Neural progenitor cell (in vitro differentiated cells): ENCODE measurements at regions not wholly inside any gene's neighbourhood (a gene's known extent, or its start where the extent isn't known, plus 50 kb on each side); places are given as distances from the start of the nearest gene placed in this dataset.

ENCODE experiments used
- DNase-seq: peaks from one replicate; pipeline ENCODE4 v3.0.0-alpha.2; 2016; ENCODE audit warnings: low spot score
- H2AFZ ChIP-seq: fragments of 200-600 bp; sonication (generic); replicated peaks from 2 replicates; pipeline ENCODE4 v1.6.1; 2016; ENCODE audit warnings: antibody characterized with exemption
- H3F3A ChIP-seq: fragments of 200-600 bp; sonication (generic); 2 replicates; pipeline ENCODE4 v1.6.1; 2016; ENCODE audit warnings: antibody characterized with exemption, low read depth
- H3K27ac ChIP-seq: fragments of 200-600 bp; sonication (generic); 2 replicates; pipeline ENCODE4 v1.5.1; 2016; ENCODE audit warnings: mild to moderate bottlenecking
- H3K27me3 ChIP-seq: fragments of 200-600 bp; sonication (generic); 2 replicates; pipeline ENCODE4 v1.6.1; 2016; ENCODE audit warnings: mild to moderate bottlenecking, moderate library complexity
- H3K36me3 ChIP-seq: fragments of 200-600 bp; sonication (generic); 2 replicates; pipeline ENCODE4 v1.5.1; 2016
- H3K4me1 ChIP-seq: fragments of 200-600 bp; sonication (generic); 2 replicates; pipeline ENCODE4 v1.6.1; 2016; ENCODE audit warnings: mixed run types
- H3K4me2 ChIP-seq: fragments of 200-600 bp; sonication (generic); 2 replicates; pipeline ENCODE4 v1.6.1; 2016
- H3K4me3 ChIP-seq: fragments of 200-600 bp; sonication (generic); 2 replicates; pipeline ENCODE4 v1.5.1; 2016
- H3K79me2 ChIP-seq: fragments of 200-600 bp; sonication (generic); 2 replicates; pipeline ENCODE4 v1.6.1; 2016; ENCODE audit warnings: low read depth
- H3K9ac ChIP-seq: fragments of 200-600 bp; sonication (generic); 2 replicates; pipeline ENCODE4 v1.6.1; 2016
- H3K9me3 ChIP-seq: fragments of 200-600 bp; sonication (generic); 2 replicates; pipeline ENCODE4 v1.5.1; 2016; ENCODE audit warnings: low read depth
- H4K20me1 ChIP-seq: fragments of 200-600 bp; sonication (generic); 2 replicates; pipeline ENCODE4 v1.6.1; 2016; ENCODE audit warnings: low read depth
- H3K27ac Mint-ChIP-seq: 3 replicates; pipeline ENCODE4 v1.8.0; 2021; ENCODE audit warnings: mixed read lengths
- H3K27me3 Mint-ChIP-seq: 2 replicates; pipeline ENCODE4 v1.8.0; 2022; ENCODE audit warnings: low read depth, mild to moderate bottlenecking, inconsistent platforms, moderate library complexity, mixed read lengths; ENCODE audit not compliant: insufficient read depth
- H3K36me3 Mint-ChIP-seq: 3 replicates; pipeline ENCODE4 v1.8.0; 2021; ENCODE audit warnings: mixed read lengths
- H3K4me1 Mint-ChIP-seq: 3 replicates; pipeline ENCODE4 v1.8.0; 2021; ENCODE audit warnings: mixed read lengths
- H3K4me3 Mint-ChIP-seq: 3 replicates; pipeline ENCODE4 v1.8.0; 2021; ENCODE audit warnings: mild to moderate bottlenecking, moderate library complexity, mixed read lengths
- H3K9me3 Mint-ChIP-seq: 3 replicates; pipeline ENCODE4 v1.8.0; 2020; ENCODE audit warnings: mixed read lengths
- EZH2 ChIP-seq: fragments of 200-600 bp; sonication (generic); IDR thresholded peaks from 2 replicates; pipeline ENCODE4 v1.6.1; 2017; ENCODE audit warnings: antibody characterized with exemption, mild to moderate bottlenecking, moderate library complexity
- EZH2phosphoT487 ChIP-seq: fragments of 200-600 bp; sonication (generic); IDR thresholded peaks from 2 replicates; pipeline ENCODE4 v1.6.1; 2017; ENCODE audit warnings: antibody characterized with exemption
- TF ChIP-seq, protein P1 (sequence below): fragments of 200-600 bp; sonication (generic); IDR thresholded peaks from 2 replicates; pipeline ENCODE4 v1.5.1; 2017; ENCODE audit warnings: antibody characterized with exemption, mild to moderate bottlenecking

DNA sequence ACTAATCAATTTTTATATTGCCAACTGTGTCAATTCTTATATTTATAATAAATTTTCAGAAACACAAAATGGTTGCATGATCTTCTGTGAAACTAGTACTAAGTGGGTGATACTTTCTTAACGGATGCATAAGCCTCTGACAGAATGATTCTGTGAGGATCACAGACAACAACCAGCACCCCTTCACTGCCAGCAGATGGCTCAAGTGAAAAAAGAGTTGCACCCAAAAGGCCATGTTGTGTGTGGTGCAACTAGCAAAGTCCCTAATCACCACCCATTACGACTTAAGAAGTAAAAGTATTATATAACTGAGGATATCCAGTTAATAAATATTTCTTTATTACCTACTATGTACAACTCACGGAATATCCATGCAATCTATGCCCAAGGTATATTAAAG is 334.0 kb downstream of the PCDH19 start:
- H3K79me2 ChIP-seq: no peaks in the 10 kb centered on the region
- no peak overlapping the region for H3K9ac ChIP-seq
- Mint-ChIP-seq H3K4me3 (no peak overlapping the region), H3K4me1 (peaks cover 5% of the 10 kb centered on the region), H3K9me3 (peaks cover 3% of the 10 kb centered on the region), H3K36me3 (no peaks in the 10 kb centered on the region), H3K27me3 (no peaks in the 10 kb centered on the region), H3K27ac (no peak overlapping the region)
- TF ChIP-seq, protein P1, sequence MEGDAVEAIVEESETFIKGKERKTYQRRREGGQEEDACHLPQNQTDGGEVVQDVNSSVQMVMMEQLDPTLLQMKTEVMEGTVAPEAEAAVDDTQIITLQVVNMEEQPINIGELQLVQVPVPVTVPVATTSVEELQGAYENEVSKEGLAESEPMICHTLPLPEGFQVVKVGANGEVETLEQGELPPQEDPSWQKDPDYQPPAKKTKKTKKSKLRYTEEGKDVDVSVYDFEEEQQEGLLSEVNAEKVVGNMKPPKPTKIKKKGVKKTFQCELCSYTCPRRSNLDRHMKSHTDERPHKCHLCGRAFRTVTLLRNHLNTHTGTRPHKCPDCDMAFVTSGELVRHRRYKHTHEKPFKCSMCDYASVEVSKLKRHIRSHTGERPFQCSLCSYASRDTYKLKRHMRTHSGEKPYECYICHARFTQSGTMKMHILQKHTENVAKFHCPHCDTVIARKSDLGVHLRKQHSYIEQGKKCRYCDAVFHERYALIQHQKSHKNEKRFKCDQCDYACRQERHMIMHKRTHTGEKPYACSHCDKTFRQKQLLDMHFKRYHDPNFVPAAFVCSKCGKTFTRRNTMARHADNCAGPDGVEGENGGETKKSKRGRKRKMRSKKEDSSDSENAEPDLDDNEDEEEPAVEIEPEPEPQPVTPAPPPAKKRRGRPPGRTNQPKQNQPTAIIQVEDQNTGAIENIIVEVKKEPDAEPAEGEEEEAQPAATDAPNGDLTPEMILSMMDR: no peak
- no peak for TF ChIP-seq EZH2phosphoT487
- no peak for TF ChIP-seq EZH2
- H3K4me3 ChIP-seq: no peak overlapping the region
- no peaks in the 10 kb centered on the region for H3K4me1 ChIP-seq
- H3K36me3 ChIP-seq: no peaks in the 10 kb centered on the region
- no peaks in the 10 kb centered on the region for H4K20me1 ChIP-seq
- H3K27me3 ChIP-seq: no peaks in the 10 kb centered on the region
- DNase-seq: no peak
- H3F3A ChIP-seq: no peaks in the 10 kb centered on the region
- no peak overlapping the region for H2AFZ ChIP-seq
- no peak overlapping the region for H3K27ac ChIP-seq
- H3K9me3 ChIP-seq: no peaks in the 10 kb centered on the region
- no peak overlapping the region for H3K4me2 ChIP-seq

DNA sequence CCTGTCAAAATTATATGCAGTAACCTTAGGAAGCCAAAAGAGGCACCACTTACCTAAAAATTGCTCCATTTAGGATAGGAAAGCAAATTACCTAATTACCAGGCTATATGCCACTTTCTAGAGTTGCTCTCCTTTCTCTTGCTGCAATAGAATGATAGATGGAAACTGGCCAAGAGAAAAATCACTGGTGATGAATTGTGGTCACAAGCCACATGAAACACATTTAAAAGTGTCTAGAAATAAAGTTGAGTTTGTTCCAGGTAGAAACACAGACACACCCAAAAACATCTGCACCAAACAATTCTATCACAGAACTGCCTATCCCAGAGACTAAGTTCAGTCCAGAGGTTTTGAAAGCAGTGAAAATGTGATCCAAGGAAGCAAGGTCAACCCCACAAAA is 337.7 kb downstream of the PCDH19 start:
- Mint-ChIP-seq H3K4me1 (no peaks in the 10 kb centered on the region), H3K4me3 (no peak overlapping the region), H3K36me3 (no peaks in the 10 kb centered on the region), H3K27me3 (no peaks in the 10 kb centered on the region), H3K27ac (no peak overlapping the region), H3K9me3 (no peaks in the 10 kb centered on the region)
- H4K20me1 ChIP-seq: no peaks in the 10 kb centered on the region
- H3K4me2 ChIP-seq: no peak overlapping the region
- no peak overlapping the region for H2AFZ ChIP-seq
- no peak overlapping the region for H3K9ac ChIP-seq
- no peaks in the 10 kb centered on the region for H3K27me3 ChIP-seq
- no peaks in the 10 kb centered on the region for H3F3A ChIP-seq
- no peaks in the 10 kb centered on the region for H3K4me1 ChIP-seq
- H3K9me3 ChIP-seq: no peaks in the 10 kb centered on the region
- no peak overlapping the region for H3K27ac ChIP-seq
- no peaks in the 10 kb centered on the region for H3K79me2 ChIP-seq
- no peaks in the 10 kb centered on the region for H3K36me3 ChIP-seq
- no peak for DNase-seq
- TF ChIP-seq, protein P1: no peak
- TF ChIP-seq EZH2phosphoT487: no peak
- no peak for TF ChIP-seq EZH2
- no peak overlapping the region for H3K4me3 ChIP-seq

DNA sequence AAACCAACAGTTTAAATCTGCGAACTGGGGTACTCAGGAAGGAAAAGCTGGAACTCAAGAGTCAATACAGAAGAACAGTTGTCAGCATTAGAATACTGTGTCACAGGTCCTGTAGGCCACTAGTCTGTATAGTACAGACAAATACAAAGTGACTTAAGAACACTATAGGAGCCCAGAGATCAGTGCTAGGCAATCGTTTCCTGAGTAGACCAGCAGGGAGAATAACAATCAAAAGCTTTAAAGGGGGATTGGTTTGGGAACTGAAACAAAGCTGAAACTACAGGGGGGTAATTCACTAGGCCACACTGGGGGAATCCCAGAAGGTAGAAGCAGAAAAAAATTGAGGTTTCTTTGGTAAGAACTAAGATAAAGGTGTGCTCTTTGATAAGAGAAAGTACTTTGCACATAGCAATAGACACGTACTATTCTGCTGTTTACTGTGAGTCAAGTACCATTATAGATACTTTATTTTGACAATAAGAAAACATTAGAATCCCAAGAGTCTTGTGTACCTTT is 339.7 kb downstream of the PCDH19 start:
- Histone ChIP-seq H3K36me3 (no peaks in the 10 kb centered on the region), H3K4me1 (no peaks in the 10 kb centered on the region), H3K4me2 (no peak overlapping the region), H3K9ac (no peak overlapping the region), H4K20me1 (no peaks in the 10 kb centered on the region), H3K27me3 (no peaks in the 10 kb centered on the region), H3F3A (no peaks in the 10 kb centered on the region), H3K4me3 (no peak overlapping the region), H3K27ac (no peak overlapping the region), H2AFZ (no peak overlapping the region), H3K79me2 (no peaks in the 10 kb centered on the region), H3K9me3 (no peaks in the 10 kb centered on the region)
- Mint-ChIP-seq H3K9me3 (no peaks in the 10 kb centered on the region), H3K36me3 (no peaks in the 10 kb centered on the region), H3K4me1 (no peaks in the 10 kb centered on the region), H3K27ac (no peak overlapping the region), H3K27me3 (no peaks in the 10 kb centered on the region), H3K4me3 (no peak overlapping the region)
- DNase-seq: peak; percentile 27
- TF ChIP-seq, protein P1: no peak
- TF ChIP-seq EZH2: no peak
- TF ChIP-seq EZH2phosphoT487: no peak
